ENCODE measurements at regions not wholly inside any gene's neighbourhood (a gene's known extent, or its start where the extent isn't known, plus 50 kb on each side); places are given as distances from the start of the nearest gene placed in this dataset.

DNA sequence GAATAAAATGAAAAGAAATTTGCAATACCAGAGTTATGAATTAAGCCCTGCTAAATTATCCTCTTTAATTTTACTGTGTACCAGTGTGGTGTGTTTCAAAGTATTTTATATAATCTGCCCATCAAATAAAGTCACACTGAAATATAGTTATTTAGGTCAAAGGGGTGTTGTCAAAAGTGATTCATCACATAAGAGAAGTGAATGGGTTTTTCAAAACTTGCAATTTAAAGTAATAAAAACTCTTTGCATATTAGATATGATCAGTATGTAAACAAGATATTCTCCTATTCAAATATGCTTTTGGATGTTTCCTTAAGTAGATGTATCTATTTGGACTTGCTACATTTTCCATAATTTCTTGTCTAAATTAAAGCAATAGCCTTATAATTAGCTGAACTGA lies 1183.0 kb upstream of the CDH18 start:
- no peak for DNase-seq (ENCODE audit: low spot score)

GRCh38 chr5:21168557-21168956 lies 1180.6 kb upstream of the CDH18 start:
- DNase-seq (ENCODE audit: low spot score): no peak

DNA sequence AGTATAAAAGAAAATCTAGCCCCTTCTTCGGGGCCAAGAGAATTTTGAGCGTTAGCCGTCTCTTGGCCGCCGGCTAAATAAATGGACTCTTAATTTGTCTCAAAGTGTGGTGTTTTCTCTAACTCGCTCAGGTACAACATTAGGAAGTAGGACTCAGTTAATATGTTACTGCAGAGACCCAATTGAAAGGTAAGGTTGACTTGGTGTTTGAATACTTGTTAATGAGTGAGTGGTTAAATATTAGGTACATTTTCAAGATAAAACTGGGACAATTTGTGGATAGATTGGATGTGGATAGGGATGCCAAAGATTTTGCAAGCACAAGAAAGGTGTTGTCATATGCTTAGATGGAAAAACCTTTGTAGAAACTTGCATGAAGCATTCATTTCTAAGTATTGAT lies 1177.3 kb upstream of the CDH18 start:
- no peak for DNase-seq (ENCODE audit: low spot score)

GRCh38 chr5:21164425-21164824 lies 1176.4 kb upstream of the CDH18 start:
- DNase-seq (ENCODE audit: low spot score): no peak

- DNase-seq (ENCODE audit: low spot score): no peak
Measured at GRCh38 chr5:21159510-21160059, 1171.6 kb upstream of the CDH18 start.

DNA sequence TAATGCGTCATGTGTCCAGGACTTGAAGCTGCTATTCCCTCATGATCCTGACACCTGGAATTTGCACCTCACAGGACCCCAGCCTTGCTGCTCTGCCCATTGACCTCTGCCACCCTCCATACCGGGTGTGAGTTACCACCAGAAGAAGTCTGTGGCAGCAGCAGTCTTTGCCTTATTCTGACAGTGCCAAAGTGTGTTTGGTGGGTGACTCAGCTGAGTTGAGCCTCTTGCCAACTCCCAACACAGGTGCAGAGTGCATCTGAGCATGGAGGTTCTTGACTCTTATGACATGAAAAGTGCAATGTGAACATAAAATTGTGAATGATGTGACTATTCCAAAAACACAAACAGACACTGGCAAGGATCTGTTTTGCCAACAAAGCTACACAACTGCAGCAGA lies 1166.5 kb upstream of the CDH18 start:
- no peak for DNase-seq (ENCODE audit: low spot score)

DNA sequence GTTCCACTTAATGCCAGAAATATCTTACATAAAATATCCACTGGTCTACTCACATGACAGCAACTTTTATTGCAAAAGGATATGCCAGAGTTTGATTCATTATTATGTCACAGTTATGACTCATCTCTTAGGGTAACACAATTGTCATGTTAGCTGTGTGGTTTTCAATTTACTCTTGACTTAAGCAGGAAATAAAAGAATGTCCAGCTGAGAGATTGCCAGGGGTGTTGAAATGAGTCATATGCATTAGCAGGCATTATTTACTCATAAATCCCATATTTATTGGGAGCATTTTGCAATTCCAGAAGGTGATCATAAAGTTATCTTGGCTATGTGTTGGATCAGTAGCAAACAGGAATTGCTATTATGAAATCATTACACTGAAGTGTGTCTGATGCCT lies 1164.6 kb upstream of the CDH18 start:
- no peak for DNase-seq (ENCODE audit: low spot score)

DNA sequence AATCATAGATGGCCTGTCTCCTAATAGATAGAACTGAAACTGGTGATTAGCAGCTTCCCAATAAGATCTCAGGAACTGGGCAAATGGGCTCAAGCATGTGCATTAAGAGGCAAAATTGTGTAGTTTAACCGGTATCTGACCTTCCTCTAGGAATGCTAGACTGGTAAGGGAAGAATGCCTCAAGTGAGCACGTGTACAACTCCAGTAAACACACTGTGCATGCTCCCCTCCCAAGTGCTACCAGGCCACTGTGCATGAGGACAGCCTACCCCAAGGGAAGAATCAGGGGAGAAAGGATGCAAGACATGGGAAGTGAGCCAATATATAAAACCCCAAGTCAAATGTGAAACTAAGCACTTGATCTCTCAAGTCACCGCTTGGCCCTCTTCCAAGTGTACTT lies 1157.4 kb upstream of the CDH18 start:
- DNase-seq (ENCODE audit: low spot score): no peak

DNA sequence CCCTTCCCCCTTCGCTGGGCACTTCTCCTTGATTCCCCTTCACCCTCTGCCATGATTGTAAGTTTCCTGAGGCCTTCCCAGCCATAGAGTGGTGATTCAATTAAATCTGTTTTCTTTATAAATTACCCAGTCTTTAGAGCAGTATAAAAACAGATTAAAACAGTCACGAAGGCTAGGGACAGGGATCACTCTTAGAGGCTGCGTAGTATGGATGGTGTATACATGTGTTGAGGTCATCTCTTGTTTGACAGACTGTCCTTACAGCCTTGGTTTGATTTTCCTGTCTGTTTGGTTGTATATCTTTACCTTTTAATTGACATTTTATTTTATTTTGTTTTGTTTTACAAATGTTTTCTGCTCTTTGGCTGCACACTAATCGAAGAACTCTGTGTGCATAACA lies 1155.7 kb upstream of the CDH18 start:
- no peak for DNase-seq (ENCODE audit: low spot score)

GRCh38 chr5:21142791-21143190 lies 1154.8 kb upstream of the CDH18 start:
- DNase-seq (ENCODE audit: low spot score): no peak

DNA sequence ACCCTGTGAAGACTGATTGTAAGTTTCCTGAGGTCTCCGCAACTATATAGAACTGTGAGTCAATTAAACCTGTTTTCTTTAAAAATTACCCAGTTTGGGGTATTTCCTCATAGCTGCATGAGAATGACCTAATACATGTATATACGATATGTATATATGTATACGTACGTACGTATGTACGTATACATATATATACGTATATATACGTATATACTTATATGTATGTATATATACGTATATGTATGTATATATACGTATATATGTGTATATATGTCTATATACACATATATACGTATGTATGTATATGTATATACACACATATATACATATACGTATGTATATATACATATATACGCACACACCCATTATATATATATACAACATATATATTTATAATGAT lies 1153.0 kb upstream of the CDH18 start:
- no peak for DNase-seq (ENCODE audit: low spot score)

GRCh38 chr5:21126236-21126635 lies 1138.2 kb upstream of the CDH18 start:
- no peak for DNase-seq (ENCODE audit: low spot score)

GRCh38 chr5:21125238-21125983 lies 1137.4 kb upstream of the CDH18 start:
- DNase-seq (ENCODE audit: low spot score): no peak

- DNase-seq (ENCODE audit: low spot score): no peak
Measured at GRCh38 chr5:21121213-21121612, 1133.2 kb upstream of the CDH18 start.

- DNase-seq (ENCODE audit: low spot score): no peak
Measured at GRCh38 chr5:21097661-21098060, 1109.7 kb upstream of the CDH18 start.

- no peak for DNase-seq (ENCODE audit: low spot score)
Measured at GRCh38 chr5:21094619-21095018, 1106.6 kb upstream of the CDH18 start.

- DNase-seq (ENCODE audit: low spot score): no peak
Measured at GRCh38 chr5:21087766-21088165, 1099.8 kb upstream of the CDH18 start.

DNA sequence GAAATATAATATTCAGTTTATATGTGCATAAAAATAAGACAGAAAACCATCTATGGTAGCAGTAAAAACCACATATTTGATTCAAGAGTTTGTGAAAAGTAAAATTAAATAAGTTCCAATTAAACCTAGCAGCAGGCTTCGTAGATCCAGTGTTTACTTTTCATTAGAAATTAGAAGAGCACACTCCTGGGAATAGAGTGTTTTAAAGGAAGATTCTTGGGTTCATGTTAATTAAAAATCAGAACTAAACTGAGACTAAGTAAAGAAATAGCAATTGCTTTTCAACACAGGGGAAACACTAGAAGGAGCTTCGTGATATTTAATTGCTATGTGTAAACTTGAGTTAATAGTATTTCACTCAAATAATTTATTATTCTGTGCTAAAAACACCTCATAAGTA lies 1097.8 kb upstream of the CDH18 start:
- no peak for DNase-seq (ENCODE audit: low spot score)

GRCh38 chr5:21071986-21072385 lies 1084.0 kb upstream of the CDH18 start:
- DNase-seq (ENCODE audit: low spot score): no peak

DNA sequence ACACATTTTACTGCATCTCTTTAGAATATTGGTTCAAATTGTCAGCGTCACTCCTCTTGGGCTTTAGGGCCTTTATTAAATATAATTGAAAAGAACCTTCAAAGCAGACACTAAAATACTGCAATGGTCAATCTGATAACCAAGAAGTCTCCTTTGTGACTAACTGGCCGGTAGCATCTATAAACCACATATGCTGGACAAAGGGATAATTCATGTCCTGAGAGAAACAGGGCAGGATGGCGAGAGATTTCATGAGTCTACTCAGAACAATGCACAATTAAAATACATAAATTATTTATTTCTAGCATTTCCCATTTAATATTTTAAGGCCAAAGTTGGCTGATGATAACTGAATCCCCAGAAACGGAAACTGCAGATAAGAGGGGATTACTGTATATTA lies 1083.4 kb upstream of the CDH18 start:
- no peak for DNase-seq (ENCODE audit: low spot score)

DNA sequence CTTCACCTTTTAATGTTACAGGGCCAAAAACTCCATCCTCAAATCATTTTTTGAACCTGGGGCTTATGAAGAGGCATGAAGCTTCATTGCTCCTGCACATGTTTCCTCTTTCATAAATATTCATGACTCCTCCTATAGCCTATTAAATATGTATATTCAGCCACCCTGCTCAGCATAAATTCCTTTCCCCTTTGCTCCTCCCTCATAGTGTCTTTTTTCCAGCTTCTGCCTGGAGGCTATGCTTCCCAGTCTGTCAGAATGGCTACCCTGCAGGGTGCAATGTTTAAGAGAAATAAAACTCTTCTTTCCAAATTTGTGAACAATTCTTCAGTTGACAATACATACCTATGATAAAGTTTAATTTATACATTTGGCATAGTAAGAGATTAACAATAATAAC lies 1082.9 kb upstream of the CDH18 start:
- no peak for DNase-seq (ENCODE audit: low spot score)

DNA sequence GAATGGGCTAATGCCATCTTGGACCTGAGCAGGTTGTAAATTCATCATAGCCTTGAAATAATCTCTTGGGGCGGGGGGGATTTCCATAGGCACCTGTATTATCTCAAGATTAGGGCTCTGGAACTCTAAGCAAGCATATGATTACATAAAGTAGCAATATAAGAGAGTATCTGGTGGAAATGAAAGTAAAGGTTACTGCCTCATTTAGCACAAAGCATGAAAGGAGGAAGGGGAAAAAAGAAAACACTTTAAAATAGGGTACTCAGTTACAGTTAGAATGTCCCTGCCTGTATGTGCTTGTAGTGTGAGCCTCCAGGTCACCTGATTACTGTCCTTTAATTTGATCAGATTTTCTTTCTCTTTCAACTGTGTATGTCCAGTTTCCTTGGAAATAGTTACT lies 1079.7 kb upstream of the CDH18 start:
- no peak for DNase-seq (ENCODE audit: low spot score)

- no peak for DNase-seq (ENCODE audit: low spot score)
Measured at GRCh38 chr5:21063146-21063545, 1075.1 kb upstream of the CDH18 start.

DNA sequence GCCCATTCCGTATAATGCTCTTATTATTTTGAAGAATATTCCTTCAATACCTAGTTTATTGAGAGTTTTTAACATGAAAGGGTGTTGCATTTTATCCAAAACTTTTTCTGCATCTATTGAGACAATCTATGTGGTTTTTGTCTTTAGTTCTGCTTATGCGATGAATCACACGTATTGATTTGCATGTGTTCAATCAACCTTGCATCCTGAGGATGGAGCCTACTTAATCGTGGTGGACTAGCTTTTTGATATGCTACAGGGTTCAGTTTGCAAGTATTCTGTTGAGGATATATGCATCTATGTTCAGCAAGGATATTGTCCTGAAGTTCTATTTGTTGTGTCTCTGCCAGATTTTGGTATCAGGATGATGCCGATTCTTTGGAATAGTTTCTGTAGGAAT lies 1070.3 kb upstream of the CDH18 start:
- no peak for DNase-seq (ENCODE audit: low spot score)
